ENCODE measurements at regions not wholly inside any gene's neighbourhood (a gene's known extent, or its start where the extent isn't known, plus 50 kb on each side); places are given as distances from the start of the nearest gene placed in this dataset.
"Not testable (repeated sequence)": the region's sequence is repeated elsewhere in the genome, so short reads cannot be mapped to it uniquely, and the experiment has no call there.

DNA sequence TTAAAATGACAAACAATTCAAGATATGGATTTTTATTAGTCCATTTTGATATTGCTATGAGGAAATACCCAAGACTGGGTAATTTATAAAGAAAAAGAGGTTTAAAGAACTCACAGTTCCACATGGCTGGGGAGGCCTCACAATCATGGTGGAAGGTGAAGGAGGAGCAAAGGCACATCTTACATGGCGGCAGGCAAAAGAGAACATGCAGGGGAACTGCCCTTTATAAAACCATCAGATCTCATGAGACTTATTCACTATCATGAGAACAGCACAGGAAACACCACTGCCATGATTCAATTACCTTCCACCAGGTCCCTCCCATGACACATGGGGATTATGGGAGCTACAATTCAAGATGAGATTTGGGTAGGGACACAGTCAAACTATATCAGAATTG is 69.8 kb downstream of the FASLG start:
- TF ChIP-seq EP300, POLR2A, POLR2AphosphoS5 (IDR thresholded peaks at IDR 0.05): not testable (repeated sequence)
- TF ChIP-seq, protein P1, sequence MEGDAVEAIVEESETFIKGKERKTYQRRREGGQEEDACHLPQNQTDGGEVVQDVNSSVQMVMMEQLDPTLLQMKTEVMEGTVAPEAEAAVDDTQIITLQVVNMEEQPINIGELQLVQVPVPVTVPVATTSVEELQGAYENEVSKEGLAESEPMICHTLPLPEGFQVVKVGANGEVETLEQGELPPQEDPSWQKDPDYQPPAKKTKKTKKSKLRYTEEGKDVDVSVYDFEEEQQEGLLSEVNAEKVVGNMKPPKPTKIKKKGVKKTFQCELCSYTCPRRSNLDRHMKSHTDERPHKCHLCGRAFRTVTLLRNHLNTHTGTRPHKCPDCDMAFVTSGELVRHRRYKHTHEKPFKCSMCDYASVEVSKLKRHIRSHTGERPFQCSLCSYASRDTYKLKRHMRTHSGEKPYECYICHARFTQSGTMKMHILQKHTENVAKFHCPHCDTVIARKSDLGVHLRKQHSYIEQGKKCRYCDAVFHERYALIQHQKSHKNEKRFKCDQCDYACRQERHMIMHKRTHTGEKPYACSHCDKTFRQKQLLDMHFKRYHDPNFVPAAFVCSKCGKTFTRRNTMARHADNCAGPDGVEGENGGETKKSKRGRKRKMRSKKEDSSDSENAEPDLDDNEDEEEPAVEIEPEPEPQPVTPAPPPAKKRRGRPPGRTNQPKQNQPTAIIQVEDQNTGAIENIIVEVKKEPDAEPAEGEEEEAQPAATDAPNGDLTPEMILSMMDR (IDR thresholded peaks at IDR 0.05), result not testable (repeated sequence)

All from stomach (tissue), 4 donors.